ENCODE measurements at regions not wholly inside any gene's neighbourhood (a gene's known extent, or its start where the extent isn't known, plus 50 kb on each side); places are given as distances from the start of the nearest gene placed in this dataset.

GRCh38 chr13:22428188-22428828 lies 752.5 kb upstream of the SGCG start:
- no peak for DNase-seq (ENCODE audit: low spot score)

GRCh38 chr13:22432690-22433089 lies 748.1 kb upstream of the SGCG start:
- no peak for DNase-seq (ENCODE audit: low spot score)

GRCh38 chr13:22447132-22447886 lies 733.5 kb upstream of the SGCG start:
- DNase-seq (ENCODE audit: low spot score): no peak

- no peak for DNase-seq (ENCODE audit: low spot score)
These were observed 731.5 kb upstream of the SGCG start for GRCh38 chr13:22449251-22449650.

- DNase-seq (ENCODE audit: low spot score): peak; percentile 13
These were observed 729.4 kb upstream of the SGCG start for GRCh38 chr13:22451327-22451741.

GRCh38 chr13:22454586-22454985 lies 726.2 kb upstream of the SGCG start:
- no peak for DNase-seq (ENCODE audit: low spot score)

- no peak for DNase-seq (ENCODE audit: low spot score)
These were observed 725.7 kb upstream of the SGCG start for GRCh38 chr13:22455036-22455435.

GRCh38 chr13:22461854-22462490 lies 718.8 kb upstream of the SGCG start:
- no peak for DNase-seq (ENCODE audit: low spot score)

GRCh38 chr13:22463089-22463488 lies 717.7 kb upstream of the SGCG start:
- no peak for DNase-seq (ENCODE audit: low spot score)

GRCh38 chr13:22468045-22468444 lies 712.7 kb upstream of the SGCG start:
- no peak for DNase-seq (ENCODE audit: low spot score)

- no peak for DNase-seq (ENCODE audit: low spot score)
These were observed 712.0 kb upstream of the SGCG start for GRCh38 chr13:22468824-22469223.

- no peak for DNase-seq (ENCODE audit: low spot score)
These were observed 711.3 kb upstream of the SGCG start for GRCh38 chr13:22469452-22469851.

- DNase-seq (ENCODE audit: low spot score): no peak
These were observed 710.7 kb upstream of the SGCG start for GRCh38 chr13:22470075-22470474.

GRCh38 chr13:22482496-22483000 lies 698.2 kb upstream of the SGCG start:
- no peak for DNase-seq (ENCODE audit: low spot score)

- DNase-seq (ENCODE audit: low spot score): no peak
These were observed 697.5 kb upstream of the SGCG start for GRCh38 chr13:22483276-22483675.

- no peak for DNase-seq (ENCODE audit: low spot score)
These were observed 694.3 kb upstream of the SGCG start for GRCh38 chr13:22486490-22486889.

GRCh38 chr13:22487932-22488331 lies 692.8 kb upstream of the SGCG start:
- DNase-seq (ENCODE audit: low spot score): no peak

GRCh38 chr13:22489771-22490170 lies 691.0 kb upstream of the SGCG start:
- no peak for DNase-seq (ENCODE audit: low spot score)

- no peak for DNase-seq (ENCODE audit: low spot score)
These were observed 685.0 kb upstream of the SGCG start for GRCh38 chr13:22495819-22496218.

- no peak for DNase-seq (ENCODE audit: low spot score)
These were observed 683.8 kb upstream of the SGCG start for GRCh38 chr13:22496803-22497508.

GRCh38 chr13:22497991-22498780 lies 682.6 kb upstream of the SGCG start:
- DNase-seq (ENCODE audit: low spot score): no peak

- DNase-seq (ENCODE audit: low spot score): no peak
These were observed 680.9 kb upstream of the SGCG start for GRCh38 chr13:22499919-22500318.

All from Ammon's horn (tissue), 1 donor.